HT-29 (cell line): ENCODE measurements at regions not wholly inside any gene's neighbourhood (a gene's known extent, or its start where the extent isn't known, plus 50 kb on each side); places are given as distances from the start of the nearest gene placed in this dataset.
"Not testable (repeated sequence)": the region's sequence is repeated elsewhere in the genome, so short reads cannot be mapped to it uniquely, and the experiment has no call there.

Experiments
- DNase-seq: peaks from one replicate; pipeline ENCODE4 v3.0.0-alpha.2; 2015; ENCODE audit warnings: low spot score

DNA sequence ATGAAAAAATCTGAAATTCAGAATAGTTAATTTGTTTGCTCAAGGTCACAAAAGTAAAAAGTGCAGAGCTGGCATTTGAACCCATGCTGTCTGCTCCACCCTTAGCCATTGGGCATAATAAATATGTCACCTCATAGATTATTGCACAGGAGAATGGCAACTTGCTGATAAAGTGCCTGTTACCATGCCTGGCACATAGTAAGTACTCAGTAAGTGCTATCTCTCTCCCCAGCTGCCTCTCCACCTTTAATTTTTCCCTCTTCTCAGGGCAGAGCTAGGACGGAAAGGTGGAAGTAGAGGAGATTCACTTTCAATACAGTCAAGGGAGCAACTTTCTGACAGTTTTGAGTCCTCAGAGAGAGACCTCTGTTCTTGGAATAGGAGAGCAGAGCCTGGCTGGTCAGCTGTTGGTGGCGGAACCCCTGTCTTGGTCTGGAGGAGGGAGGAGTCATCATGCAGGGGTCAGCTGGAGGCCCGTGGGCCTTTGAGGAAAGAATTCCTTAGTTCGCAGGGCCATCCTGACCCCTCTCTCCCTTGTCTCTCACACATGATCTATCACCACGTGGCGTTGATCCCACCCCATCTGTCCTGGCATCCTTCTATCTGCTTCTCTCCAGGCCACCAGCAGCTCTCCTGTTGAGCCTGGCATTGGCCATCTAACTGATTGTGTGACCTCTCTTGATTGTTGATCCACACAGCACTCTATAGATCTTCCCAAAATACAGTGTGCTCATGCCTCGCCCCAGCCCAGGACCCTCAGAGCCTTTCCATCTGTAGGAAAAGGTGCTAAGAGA is 149.3 kb downstream of the RPLP1 start:
- no peak for DNase-seq

DNA sequence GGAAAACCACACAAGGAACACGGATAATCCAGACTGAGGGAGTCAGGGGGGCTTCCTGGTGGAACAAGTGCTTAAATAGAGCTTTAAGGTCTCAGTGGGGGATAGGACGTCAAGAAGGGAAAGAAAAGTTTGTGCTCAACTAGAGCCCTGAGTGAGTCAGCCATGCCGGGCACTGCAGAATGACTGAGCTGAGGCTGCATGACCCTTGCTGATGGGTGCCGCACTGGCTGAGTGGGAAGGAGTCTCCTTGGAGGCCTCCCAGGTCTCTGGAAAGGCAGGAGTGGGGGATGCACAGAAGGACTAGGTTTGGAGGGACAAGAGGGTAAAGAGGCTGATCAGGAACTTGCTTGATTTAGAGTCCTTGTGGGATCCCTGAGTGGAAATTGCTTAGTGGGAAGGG is 150.3 kb downstream of the RPLP1 start:
- DNase-seq = no peak

- no peak for DNase-seq
These were observed 150.9 kb downstream of the RPLP1 start for GRCh38 chr15:69603369-69604071.

DNA sequence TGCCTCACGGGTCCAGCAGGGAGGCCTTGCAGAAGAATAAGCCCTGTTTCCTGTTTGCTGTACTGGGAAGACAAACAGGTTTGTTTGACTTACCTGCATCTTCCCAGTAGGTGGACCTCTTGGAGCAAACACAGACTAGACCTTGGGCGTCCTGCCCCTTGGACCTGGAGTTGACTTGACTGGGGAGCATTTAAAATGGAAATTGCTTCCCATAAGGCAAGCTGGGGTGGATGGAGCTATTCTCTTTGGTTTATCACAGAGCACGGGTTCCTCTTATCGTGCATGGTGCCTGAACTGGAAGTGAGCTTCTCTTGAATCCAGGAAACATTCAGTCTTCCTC is 151.4 kb downstream of the RPLP1 start:
- DNase-seq = peak; percentile 88

- DNase-seq = no peak
These were observed 153.5 kb downstream of the RPLP1 start for GRCh38 chr15:69606144-69606543.

DNA sequence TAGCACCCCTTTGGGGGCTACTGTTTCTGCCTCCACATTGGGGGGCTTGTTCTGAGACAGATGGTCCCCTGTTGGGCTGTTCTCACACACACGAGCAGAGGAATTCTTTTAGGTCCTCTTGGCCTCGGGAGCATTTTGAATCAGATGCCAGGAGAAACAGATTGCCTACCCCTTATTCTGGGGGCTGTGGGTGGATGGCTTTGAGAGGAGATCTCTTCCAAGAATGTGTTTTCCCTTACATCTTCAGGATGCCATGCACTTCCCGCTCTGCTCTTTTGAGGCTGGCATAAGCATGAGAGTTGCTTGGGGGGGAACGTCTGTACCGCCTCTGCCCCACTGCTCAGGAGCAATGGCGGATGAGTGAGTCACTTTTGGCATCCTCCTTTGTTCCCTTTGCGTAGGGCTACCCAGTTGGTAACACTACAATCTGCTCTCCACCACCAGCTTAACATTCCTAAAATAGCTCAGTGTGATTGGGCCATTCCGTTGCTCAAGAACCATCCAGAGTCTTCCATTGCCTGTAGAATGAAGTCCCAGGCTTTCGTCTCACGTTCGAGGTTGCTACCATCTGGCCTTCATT is 154.4 kb downstream of the RPLP1 start:
- no peak for DNase-seq

- no peak for DNase-seq
These were observed 156.0 kb downstream of the RPLP1 start for GRCh38 chr15:69608661-69609060.

GRCh38 chr15:69609176-69609575 is 156.6 kb downstream of the RPLP1 start:
- no peak for DNase-seq

DNA sequence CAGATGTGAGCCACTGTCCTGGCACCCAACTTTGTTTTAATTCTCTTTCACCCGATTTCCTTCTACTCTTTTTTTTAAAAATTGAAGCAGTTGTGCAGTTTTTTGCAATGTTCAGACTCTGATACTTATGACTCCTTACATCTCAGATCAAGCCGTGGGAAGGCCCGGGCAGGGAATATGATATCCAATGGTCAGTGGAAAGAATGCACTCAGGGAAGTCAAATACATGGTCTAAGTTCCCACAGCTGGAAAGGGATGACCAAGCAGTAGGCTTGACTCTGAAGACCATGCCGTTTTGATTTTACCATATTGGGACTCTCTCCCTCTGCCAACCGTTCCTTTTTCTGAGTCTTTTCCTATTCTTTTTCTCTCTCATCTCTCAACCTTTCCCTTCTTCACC is 157.2 kb downstream of the RPLP1 start:
- DNase-seq = no peak

DNA sequence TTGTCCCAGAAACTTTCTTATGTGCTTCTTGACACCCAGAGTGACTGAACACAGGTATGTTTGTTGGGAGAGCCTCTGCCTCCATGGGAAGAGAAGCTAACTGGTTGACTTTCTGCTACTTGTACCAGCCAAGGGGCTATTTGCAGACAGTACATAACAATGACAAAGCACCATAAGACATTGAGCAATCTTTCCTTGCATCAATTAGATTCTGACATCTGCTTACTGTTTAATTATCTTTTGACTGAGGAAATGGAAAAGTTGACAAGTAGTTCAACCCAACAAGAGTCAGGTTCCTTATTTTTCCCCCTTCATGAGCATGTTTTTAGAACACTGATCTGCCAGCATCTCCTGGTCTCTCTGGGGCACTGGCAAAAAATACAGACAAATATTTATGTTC is 157.7 kb downstream of the RPLP1 start:
- no peak for DNase-seq

DNA sequence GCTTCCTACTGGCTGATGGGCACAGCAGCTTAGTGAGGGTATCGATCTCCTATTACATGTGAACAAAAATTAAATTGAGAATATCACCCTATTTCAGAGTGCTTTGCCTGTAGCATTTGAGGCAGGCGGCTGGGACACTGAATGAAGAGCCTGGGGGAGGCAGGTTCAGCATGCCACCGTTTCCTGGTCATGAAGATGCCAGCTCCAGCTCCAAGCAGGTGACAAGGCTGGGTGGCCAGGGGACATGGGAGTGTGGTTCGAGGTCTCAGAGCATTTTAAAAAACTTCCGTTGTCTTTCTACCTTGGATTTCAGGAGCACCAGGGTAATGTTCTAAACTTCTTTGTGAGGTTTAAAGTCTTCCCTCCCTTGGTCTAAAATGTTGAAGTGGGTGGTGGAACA is 158.2 kb downstream of the RPLP1 start:
- DNase-seq = no peak

- no peak for DNase-seq
These were observed 159.5 kb downstream of the RPLP1 start for GRCh38 chr15:69612112-69612511.

DNA sequence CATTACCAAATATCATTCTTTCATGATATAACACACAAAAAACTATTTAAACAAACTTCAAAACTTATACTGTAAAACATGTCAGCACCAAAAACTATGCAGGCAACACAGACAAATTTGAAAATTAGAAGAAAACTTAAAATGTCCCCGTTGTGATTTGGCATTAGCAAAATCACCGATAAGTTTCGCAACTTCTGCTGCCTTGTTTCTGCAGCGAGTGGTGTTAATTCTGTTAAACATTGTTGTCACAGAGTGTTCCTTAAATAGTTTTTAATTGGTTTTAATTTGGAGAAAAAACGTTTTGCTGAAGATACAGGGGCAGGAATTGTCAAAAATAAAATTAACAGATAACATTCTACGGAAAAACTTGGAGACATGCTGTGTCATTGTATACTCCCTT is 160.6 kb downstream of the RPLP1 start:
- DNase-seq = no peak

GRCh38 chr15:69613988-69614387 is 161.4 kb downstream of the RPLP1 start:
- DNase-seq = no peak

- DNase-seq = no peak
These were observed 163.1 kb downstream of the RPLP1 start for GRCh38 chr15:69615736-69616135.

GRCh38 chr15:69616558-69616957 is 163.9 kb downstream of the RPLP1 start:
- DNase-seq = no peak

- DNase-seq = not testable (repeated sequence)
These were observed 164.5 kb downstream of the RPLP1 start for GRCh38 chr15:69617144-69617543.

GRCh38 chr15:69623392-69624154 is 171.0 kb downstream of the RPLP1 start:
- no peak for DNase-seq

DNA sequence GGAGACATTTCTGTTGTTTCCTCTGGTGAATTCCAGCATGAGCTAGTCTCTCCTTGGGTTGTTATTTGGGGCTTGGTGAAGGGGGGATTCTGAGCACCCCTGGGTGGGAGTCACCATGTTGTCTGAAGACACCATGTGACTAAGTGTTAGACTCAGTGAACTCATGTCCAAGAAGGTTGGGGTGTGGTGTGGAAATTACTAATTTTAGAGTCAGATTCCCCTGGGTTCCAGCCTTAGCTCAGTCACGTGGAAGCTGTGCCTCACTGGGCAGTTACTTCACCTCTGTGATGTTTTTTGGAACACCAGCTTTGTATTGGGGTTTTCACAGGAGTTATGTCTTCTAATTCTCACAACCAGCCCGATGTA is 171.5 kb downstream of the RPLP1 start:
- DNase-seq = no peak

GRCh38 chr15:69624816-69625215 is 172.2 kb downstream of the RPLP1 start:
- DNase-seq = no peak

GRCh38 chr15:69625328-69625727 is 172.7 kb downstream of the RPLP1 start:
- DNase-seq = no peak
